Ovary (tissue), 7 donors: ENCODE measurements at regions not wholly inside any gene's neighbourhood (a gene's known extent, or its start where the extent isn't known, plus 50 kb on each side); places are given as distances from the start of the nearest gene placed in this dataset.

Source experiments
- DNase-seq, 5 donors: peaks; one replicate each; pipeline ENCODE4 v3.0.0-alpha.2; 2019 to 2020
- H3K27ac ChIP-seq, 2 donors: fragments of 200-600 bp; one replicate each; pipeline versions ENCODE4 v1.5.1 to v1.8.0; 2019 to 2022
- H3K27me3 ChIP-seq: fragments of 200-600 bp; one replicate; pipeline ENCODE4 v1.8.0; 2022
- H3K36me3 ChIP-seq: fragments of 200-600 bp; sonication (generic); one replicate; pipeline ENCODE4 v1.5.1; 2019
- H3K4me1 ChIP-seq: one replicate; pipeline ENCODE4 v1.8.1; 2013; ENCODE audit warnings: mild to moderate bottlenecking, moderate library complexity; ENCODE audit not compliant: insufficient read depth
- H3K4me3 ChIP-seq: fragments of 200-600 bp; sonication (generic); one replicate; pipeline ENCODE4 v1.5.1; 2017
- H3K9me3 ChIP-seq, 2 donors: fragments of 200-600 bp in 1 of 2; sonication (generic) in 1 of 2; one replicate each; pipeline versions ENCODE4 v1.5.1 to v1.8.1; 2013 to 2019; ENCODE audit warnings: mild to moderate bottlenecking in 1 of 2, moderate library complexity in 1 of 2
- CTCF ChIP-seq, 3 donors: fragments of 450-650 bp in 2 of 3; fragments of 200-600 bp in 1 of 3; IDR thresholded peaks; one replicate each; pipeline versions ENCODE4 v1.5.1 to v1.8.0; 2016 to 2022; ENCODE audit warnings: antibody characterized with exemption in 3 of 3, mild to moderate bottlenecking in 1 of 3
- EP300 ChIP-seq: sonication (generic); formaldehyde crosslinking; IDR thresholded peaks from one replicate; pipeline ENCODE4 v1.6.1; 2017; ENCODE audit warnings: antibody characterized with exemption
- POLR2A ChIP-seq: fragments of 450-650 bp; IDR thresholded peaks from one replicate; pipeline ENCODE4 v1.6.1; 2017; ENCODE audit warnings: antibody characterized with exemption, mild to moderate bottlenecking, moderate library complexity
- WGBS, 3 donors: extraction: QIAGEN DNeasy Blood & Tissue Kit in 1 of 3; methylation state at CpG; one replicate each; pipeline versions ENCODE4 v1.1.5 to v1.1.7; 2013 to 2017; 5-methylcytosine and 5-hydroxymethylcytosine counted together
- intact Hi-C, 4 donors: fragments of 100-400 bp; cut with DNase I; formaldehyde crosslinking; loops; one replicate each; pipeline versions ENCODE4 v1.11.0 to v1.15.1; 2022 to 2023
- donor health status: DM: no; HTN: no; CAD: no; lungs with moderate emphysema.
- donor health status: DM: no; HTN: no; CAD: no.
- donor health status: Bipolar disorder and iron deficiency.
- donor health status: DM: no; HTN: no; CAD: no.
- donor health status: DM: yes; HTN: yes; CAD: no.

- no peak overlapping the region for H3K4me3 ChIP-seq
- no peaks in the 10 kb centered on the region for H3K9me3 ChIP-seq
- no peaks in the 10 kb centered on the region for H3K27me3 ChIP-seq
- 60 to 74% (median 72%) methylated on average over 1 of the region's 1 CpG for WGBS, 3 donors
- no peak for TF ChIP-seq POLR2A
- no peak for TF ChIP-seq CTCF (IDR thresholded peaks at IDR 0.05)
- no peak for TF ChIP-seq EP300
- H3K27ac ChIP-seq: no peak overlapping the region
- H3K4me1 ChIP-seq: no peaks in the 10 kb centered on the region
- intact Hi-C loops: no loop called here
- no peak for DNase-seq
- no peaks in the 10 kb centered on the region for H3K36me3 ChIP-seq
Observed at GRCh38 chr12:91594715-91595114, 412.1 kb upstream of the DCN start.

- TF ChIP-seq EP300 (no peak), POLR2A (no peak), CTCF (IDR thresholded peaks at IDR 0.05) (no peak)
- intact Hi-C loops: no loop called here
- H3K4me3 ChIP-seq: no peak overlapping the region
- H3K27ac ChIP-seq: no peak overlapping the region
- DNase-seq: no peak
- 2 to 47% (median 40%) methylated on average over 1 of the region's 1 CpG for WGBS, 3 donors
- no peaks in the 10 kb centered on the region for H3K9me3 ChIP-seq
- H3K4me1 ChIP-seq: no peaks in the 10 kb centered on the region
- no peaks in the 10 kb centered on the region for H3K36me3 ChIP-seq
- no peaks in the 10 kb centered on the region for H3K27me3 ChIP-seq
Observed at GRCh38 chr12:91591639-91591987, 409.0 kb upstream of the DCN start.

DNA sequence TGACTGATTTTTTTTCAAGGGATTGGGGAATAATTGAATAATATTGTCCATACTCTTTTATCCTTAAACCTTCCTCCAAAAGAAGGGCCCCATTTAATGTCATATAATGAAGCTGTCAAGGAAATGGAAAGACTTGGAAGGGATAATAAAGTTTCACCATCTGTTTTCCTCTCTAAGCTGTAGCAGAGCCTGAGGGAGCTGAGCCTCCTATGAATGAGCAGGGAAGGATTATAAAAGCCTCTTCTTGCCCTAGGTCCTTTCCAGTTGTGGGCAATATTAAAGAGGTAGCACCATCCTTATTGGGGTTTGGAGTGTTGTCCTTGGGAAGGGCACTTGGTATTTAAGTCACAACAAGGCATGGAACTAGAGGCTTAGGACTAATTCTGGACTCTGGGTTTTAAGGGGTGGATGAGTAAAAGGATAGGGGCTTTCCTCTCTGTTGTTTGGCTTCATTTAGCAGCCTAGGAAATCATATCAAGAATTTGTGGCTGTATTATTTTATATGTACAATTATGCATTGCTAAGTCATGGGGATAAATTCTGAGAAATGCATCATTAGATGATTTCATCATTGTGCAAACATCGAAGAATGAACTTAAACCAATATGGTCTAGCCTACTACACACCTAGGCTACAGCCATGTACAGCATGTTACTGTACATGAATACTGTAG is 408.5 kb upstream of the DCN start:
- Histone ChIP-seq H3K4me1 (no peaks in the 10 kb centered on the region), H3K36me3 (no peaks in the 10 kb centered on the region), H3K4me3 (no peak overlapping the region), H3K9me3 (no peaks in the 10 kb centered on the region), H3K27me3 (no peaks in the 10 kb centered on the region), H3K27ac (no peak overlapping the region)
- intact Hi-C loops: no loop called here
- WGBS, 3 donors: 93 to 100% (median 96%) methylated on average over 1 of the region's 1 CpG
- TF ChIP-seq EP300 (no peak), POLR2A (no peak), CTCF (IDR thresholded peaks at IDR 0.05) (no peak)
- no peak for DNase-seq

DNA sequence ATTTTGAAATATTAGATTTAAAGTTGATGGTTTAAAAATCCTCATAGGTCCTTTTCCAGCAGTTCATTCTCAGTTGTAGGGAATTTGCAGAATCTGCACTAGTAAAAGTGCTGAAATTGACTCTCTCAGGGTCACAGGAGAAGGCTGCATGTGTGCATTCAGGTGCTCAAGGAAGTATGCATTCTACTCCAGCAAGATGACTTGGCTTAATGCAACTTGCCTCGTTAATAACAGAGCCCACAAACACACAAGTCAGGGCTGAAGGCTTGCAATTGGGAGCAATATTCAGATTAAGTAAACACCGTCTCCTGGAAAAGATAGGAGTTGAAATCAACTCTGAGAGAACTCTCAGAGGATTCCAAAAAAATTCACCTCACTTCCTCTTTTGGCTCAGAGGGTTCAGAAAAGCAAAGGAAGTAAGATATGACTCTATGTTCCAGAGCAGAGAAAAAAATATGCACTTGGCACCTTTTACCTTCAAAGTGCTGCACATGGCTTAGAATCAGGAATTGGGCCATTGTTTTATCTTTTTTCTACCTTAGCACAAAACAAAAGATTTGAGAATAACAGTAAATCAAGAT is 406.3 kb upstream of the DCN start:
- no peak for DNase-seq
- Histone ChIP-seq H3K4me3 (no peak overlapping the region), H3K4me1 (no peaks in the 10 kb centered on the region), H3K27ac (no peak overlapping the region), H3K9me3 (no peaks in the 10 kb centered on the region), H3K27me3 (no peaks in the 10 kb centered on the region), H3K36me3 (no peaks in the 10 kb centered on the region)
- 19 to 29% (median 20%) methylated on average over 2 of the region's 2 CpGs for WGBS, 3 donors
- intact Hi-C loops: no loop called here
- TF ChIP-seq CTCF (IDR thresholded peaks at IDR 0.05) (no peak), POLR2A (no peak), EP300 (no peak)
